Effector memory CD4-positive, alpha-beta T cell (primary cell): ENCODE measurements at regions not wholly inside any gene's neighbourhood (a gene's known extent, or its start where the extent isn't known, plus 50 kb on each side); places are given as distances from the start of the nearest gene placed in this dataset.

Experiments
- DNase-seq, 3 donors: peaks; one replicate each; pipeline ENCODE4 v3.0.0-alpha.2; 2020
- H3K27ac ChIP-seq: 2 replicates; pipeline ENCODE4 v1.7.0; 2013; ENCODE audit warnings: mild to moderate bottlenecking, low read length, moderate library complexity; ENCODE audit not compliant: insufficient read depth, poor library complexity, severe bottlenecking
- H3K27me3 ChIP-seq: replicated peaks from 2 replicates; pipeline ENCODE4 v1.7.0; 2013; ENCODE audit warnings: mild to moderate bottlenecking, low read length; ENCODE audit not compliant: insufficient read depth, control insufficient read depth, poor library complexity, severe bottlenecking
- H3K36me3 ChIP-seq: 2 replicates; pipeline ENCODE4 v1.7.0; 2013; ENCODE audit warnings: mild to moderate bottlenecking, low read length, moderate library complexity; ENCODE audit not compliant: control insufficient read depth, insufficient read depth
- H3K4me1 ChIP-seq: 2 replicates; pipeline ENCODE4 v1.7.0; 2013; ENCODE audit warnings: low read length, mild to moderate bottlenecking; ENCODE audit not compliant: control insufficient read depth, insufficient read depth, poor library complexity, severe bottlenecking
- H3K4me3 ChIP-seq: 2 replicates; pipeline ENCODE4 v1.7.0; 2013; ENCODE audit warnings: low read length, low read depth, mild to moderate bottlenecking; ENCODE audit not compliant: insufficient read depth, poor library complexity, severe bottlenecking
- H3K9me3 ChIP-seq: 2 replicates; pipeline ENCODE4 v1.7.0; 2013; ENCODE audit warnings: mild to moderate bottlenecking, low read length, moderate library complexity; ENCODE audit not compliant: control insufficient read depth

DNA sequence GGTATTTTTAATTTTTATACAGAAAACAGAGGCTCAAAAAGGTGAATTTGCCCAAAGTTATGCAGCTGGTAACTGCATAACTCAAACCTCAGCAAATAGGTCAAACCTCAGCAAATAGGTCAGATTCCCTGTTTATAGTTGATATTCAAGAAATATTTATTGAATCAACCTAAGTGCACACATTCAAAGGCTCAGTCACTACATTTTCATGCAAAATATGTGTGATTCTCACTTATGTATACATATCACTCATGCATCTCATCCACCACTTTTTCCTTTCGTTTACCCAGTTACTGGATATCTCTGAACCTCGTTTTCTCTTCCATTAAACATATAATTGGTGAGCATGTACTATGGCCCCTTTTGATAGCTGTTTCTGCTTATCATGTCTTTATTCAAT lies 158.3 kb upstream of the C1orf21 start:
- H3K27me3 ChIP-seq, result no peaks in the 10 kb centered on the region
- no peak overlapping the region for H3K4me3 ChIP-seq
- H3K4me1 ChIP-seq, result no peaks in the 10 kb centered on the region
- no peaks in the 10 kb centered on the region for H3K36me3 ChIP-seq
- no peak overlapping the region for H3K27ac ChIP-seq
- DNase-seq, result no peak
- H3K9me3 ChIP-seq, result no peaks in the 10 kb centered on the region

DNA sequence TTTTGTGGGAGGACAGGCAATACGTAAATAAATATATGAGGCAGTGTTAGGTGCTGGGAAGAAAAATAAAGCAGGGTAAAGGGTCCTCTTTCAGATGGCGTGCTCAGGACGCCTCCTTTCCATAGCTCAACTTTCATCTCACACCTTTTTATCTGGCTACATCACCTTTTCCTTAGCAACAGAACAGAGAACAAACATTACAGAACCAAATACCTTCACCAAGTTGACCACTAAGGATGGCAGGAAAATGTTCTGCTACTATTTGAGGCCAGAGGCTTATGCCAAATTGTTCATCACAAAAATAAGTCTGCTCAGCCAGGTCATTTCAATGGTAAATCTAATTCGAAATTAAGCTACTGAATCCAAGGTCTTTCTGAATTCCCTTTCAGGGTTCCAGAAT lies 149.2 kb upstream of the C1orf21 start:
- no peak overlapping the region for H3K27ac ChIP-seq
- no peaks in the 10 kb centered on the region for H3K4me1 ChIP-seq
- DNase-seq, result no peak
- no peaks in the 10 kb centered on the region for H3K9me3 ChIP-seq
- H3K4me3 ChIP-seq, result no peak overlapping the region
- H3K36me3 ChIP-seq, result no peaks in the 10 kb centered on the region
- H3K27me3 ChIP-seq, result no peaks in the 10 kb centered on the region

DNA sequence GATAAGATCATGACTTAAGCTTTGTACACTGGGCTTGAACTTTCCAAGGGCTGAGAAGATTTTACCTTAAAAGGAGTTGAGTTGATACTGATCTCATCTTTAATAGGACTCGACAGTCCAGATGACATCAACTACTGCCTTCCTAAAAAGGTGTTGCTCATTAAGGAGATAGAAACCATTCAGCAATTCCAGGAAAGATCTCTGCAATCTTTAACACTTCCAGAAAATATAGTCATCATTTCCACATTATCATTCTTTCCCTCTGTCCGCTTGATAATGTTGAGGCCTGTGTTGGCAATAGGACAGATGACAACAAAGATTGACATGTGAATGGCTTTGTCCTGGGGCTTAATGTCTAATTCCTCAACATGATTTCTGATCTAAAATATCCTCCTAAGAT lies 145.4 kb upstream of the C1orf21 start:
- no peaks in the 10 kb centered on the region for H3K9me3 ChIP-seq
- no peak for DNase-seq
- H3K36me3 ChIP-seq, result no peaks in the 10 kb centered on the region
- no peaks in the 10 kb centered on the region for H3K27me3 ChIP-seq
- H3K4me1 ChIP-seq, result no peaks in the 10 kb centered on the region
- H3K4me3 ChIP-seq, result no peak overlapping the region
- no peak overlapping the region for H3K27ac ChIP-seq

DNA sequence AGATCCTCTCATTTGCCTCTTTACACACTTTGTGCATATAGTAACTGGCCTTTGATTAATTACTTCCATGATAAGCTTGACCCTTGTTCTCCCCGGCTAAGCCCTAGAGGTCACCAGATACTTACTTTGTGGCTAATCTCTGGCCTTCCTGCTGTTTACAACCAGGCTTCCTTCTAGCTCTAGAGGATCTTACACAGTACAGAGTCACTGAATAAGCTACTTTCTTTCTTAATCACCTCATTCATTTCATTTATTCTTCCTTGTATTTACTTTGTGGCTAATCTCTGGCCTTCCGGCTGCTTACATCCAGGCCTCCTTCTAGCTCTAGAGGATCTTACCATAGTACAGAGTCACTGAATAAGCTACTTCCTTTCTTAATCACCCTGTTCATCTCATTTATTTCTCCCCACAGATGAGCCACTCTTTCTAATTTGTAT lies 144.3 kb upstream of the C1orf21 start:
- DNase-seq, result no peak
- no peaks in the 10 kb centered on the region for H3K36me3 ChIP-seq
- H3K27ac ChIP-seq, result no peak overlapping the region
- no peaks in the 10 kb centered on the region for H3K4me1 ChIP-seq
- H3K4me3 ChIP-seq, result no peak overlapping the region
- H3K9me3 ChIP-seq, result no peaks in the 10 kb centered on the region
- H3K27me3 ChIP-seq, result no peaks in the 10 kb centered on the region

DNA sequence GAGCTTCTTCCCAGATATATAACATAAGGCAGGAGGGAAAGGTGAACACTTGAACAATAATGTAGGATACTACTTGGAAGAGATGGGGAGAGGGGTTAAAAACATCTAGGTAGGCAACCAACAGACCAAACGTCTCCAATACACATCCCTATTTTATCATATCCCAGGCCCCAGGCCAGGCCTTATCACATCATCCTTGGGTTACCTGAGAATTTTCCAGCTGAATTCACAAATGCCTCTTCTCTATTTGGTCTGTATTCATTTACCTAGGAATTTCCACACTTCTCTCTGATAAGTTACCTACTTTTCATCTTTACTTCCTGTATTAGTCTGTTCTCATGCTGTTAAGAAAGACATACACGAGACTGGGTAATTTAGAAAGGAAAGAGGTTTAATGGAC lies 141.9 kb upstream of the C1orf21 start:
- H3K4me1 ChIP-seq, result no peaks in the 10 kb centered on the region
- no peak overlapping the region for H3K4me3 ChIP-seq
- DNase-seq, result no peak
- H3K27ac ChIP-seq, result no peak overlapping the region
- H3K9me3 ChIP-seq, result no peaks in the 10 kb centered on the region
- H3K36me3 ChIP-seq, result no peaks in the 10 kb centered on the region
- no peaks in the 10 kb centered on the region for H3K27me3 ChIP-seq

DNA sequence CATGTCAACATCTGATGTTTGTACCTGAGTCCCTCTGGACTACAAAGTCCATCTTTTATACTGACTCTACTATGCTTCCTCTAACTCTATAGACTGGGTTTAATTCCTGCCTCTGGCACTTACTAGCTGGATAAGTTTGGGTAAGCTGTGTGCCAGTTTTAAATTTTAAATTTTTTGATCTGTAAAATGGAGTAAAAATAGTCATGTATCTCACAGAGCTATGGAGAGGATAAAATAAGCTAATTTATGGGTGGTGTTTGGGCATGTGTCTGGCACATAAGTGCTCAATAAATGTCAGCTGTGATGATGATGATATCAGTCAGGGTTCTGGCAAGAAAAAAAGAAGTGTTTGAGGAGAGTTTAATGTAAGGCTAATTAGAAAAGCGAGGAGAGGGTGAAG lies 139.2 kb upstream of the C1orf21 start:
- Histone ChIP-seq H3K4me3 (no peak overlapping the region), H3K27ac (no peak overlapping the region), H3K4me1 (no peaks in the 10 kb centered on the region), H3K27me3 (no peaks in the 10 kb centered on the region), H3K36me3 (no peaks in the 10 kb centered on the region), H3K9me3 (no peaks in the 10 kb centered on the region)
- no peak for DNase-seq

DNA sequence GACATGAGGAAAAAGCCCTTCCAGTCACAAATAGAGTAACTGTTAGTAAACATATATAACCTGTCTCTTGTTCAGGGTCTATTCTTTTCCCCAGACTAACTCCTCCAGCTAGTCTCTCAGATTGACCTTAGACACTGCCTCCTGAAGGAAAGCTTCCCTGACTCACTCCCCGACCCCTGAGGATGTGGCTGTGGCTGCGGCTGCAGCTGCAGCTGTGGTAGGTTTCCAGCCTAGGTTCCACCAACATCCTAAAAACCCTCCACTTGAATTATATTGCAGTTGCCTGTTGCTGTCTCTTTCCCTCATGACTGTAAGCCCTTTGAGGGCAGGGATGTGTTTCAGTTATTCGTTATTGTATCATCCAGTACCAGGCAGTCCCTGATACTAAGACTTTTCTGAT lies 132.9 kb upstream of the C1orf21 start:
- Histone ChIP-seq H3K27ac (no peak overlapping the region), H3K27me3 (no peaks in the 10 kb centered on the region), H3K4me1 (no peaks in the 10 kb centered on the region), H3K9me3 (no peaks in the 10 kb centered on the region), H3K36me3 (no peaks in the 10 kb centered on the region), H3K4me3 (no peak overlapping the region)
- no peak for DNase-seq

DNA sequence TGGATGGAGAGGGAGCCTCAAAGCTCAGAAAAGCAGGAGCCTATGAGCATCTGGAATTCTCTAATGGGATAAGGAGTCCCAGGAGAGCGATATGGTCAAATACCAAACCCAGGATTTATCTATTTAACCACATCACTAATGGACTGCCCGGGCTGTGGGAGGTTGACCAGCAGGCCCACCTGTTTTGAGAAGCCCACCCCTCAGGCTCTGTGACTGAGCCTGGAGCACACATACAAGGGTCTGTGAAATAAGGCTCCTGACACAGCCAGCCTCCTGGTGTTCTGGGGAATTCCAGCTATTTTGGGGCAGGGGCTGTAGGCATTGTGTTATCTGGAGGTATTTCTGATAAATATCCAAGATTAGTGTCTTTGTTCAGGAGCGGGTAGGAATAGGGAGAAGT lies 132.0 kb upstream of the C1orf21 start:
- Histone ChIP-seq H3K27me3 (no peaks in the 10 kb centered on the region), H3K4me3 (no peak overlapping the region), H3K9me3 (no peaks in the 10 kb centered on the region), H3K27ac (no peak overlapping the region), H3K36me3 (no peaks in the 10 kb centered on the region), H3K4me1 (no peaks in the 10 kb centered on the region)
- DNase-seq, result no peak

DNA sequence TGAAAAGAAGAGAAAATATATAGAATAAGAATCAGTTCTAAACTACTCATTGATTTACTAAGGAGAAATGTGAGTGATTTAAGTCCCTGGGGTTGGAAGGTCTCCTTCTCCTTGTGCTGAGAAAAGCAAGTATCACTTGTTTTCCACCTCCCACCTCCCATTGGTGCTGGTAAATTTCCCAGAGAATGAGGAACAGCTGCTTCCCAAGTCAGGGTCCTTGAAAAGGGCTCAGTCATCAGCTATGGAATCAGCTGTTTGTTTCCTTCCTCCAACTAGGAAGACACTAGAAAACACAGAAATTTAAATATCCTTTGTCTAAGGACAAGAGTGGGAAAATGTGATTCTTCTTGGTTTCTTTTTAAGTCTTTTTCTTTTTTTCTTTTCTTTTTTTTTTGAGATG lies 131.3 kb upstream of the C1orf21 start:
- no peaks in the 10 kb centered on the region for H3K9me3 ChIP-seq
- H3K4me3 ChIP-seq, result no peak overlapping the region
- H3K27ac ChIP-seq, result no peak overlapping the region
- no peaks in the 10 kb centered on the region for H3K4me1 ChIP-seq
- H3K27me3 ChIP-seq, result no peaks in the 10 kb centered on the region
- H3K36me3 ChIP-seq, result no peaks in the 10 kb centered on the region
- no peak for DNase-seq

DNA sequence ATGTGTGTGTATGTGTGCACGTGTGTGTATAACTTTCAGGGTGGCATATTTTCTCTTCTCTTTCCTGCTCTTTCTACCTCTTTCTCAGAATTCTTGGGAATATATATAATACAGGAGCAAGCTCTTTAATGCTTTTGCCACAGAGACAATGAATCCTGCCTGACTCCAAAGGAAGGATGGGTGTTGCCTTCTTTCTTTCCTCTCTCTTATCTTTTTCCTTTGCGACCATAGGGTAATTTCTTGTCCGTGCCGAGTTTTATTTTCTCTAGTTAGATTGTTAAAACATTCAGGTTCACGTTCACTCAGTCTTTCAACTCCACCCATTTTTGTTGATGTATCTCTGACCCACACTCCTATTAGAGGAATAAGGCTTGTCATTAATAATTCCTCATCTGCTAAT lies 129.0 kb upstream of the C1orf21 start:
- Histone ChIP-seq H3K4me3 (no peak overlapping the region), H3K27me3 (no peaks in the 10 kb centered on the region), H3K9me3 (no peaks in the 10 kb centered on the region), H3K36me3 (no peaks in the 10 kb centered on the region), H3K27ac (no peak overlapping the region), H3K4me1 (no peaks in the 10 kb centered on the region)
- DNase-seq, result no peak

DNA sequence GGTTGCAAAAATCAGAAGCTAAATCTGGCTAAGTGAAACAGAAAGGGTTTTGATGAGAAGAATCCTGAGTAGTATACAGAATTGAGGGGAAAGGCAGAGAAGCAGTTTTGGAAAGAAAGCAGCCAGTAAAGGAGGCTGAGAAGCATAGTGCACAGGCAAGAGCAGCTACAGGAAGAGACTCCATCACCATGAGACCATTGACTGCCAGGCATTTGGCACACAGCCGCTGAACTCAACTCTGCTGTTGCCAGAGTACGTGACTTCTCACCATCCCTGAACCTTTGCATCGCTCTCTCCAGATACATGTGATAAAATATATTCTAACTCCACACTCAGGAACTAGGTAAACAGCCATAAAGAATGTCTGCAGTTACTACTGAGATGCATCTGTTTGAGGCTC lies 128.3 kb upstream of the C1orf21 start:
- no peak for DNase-seq
- H3K4me1 ChIP-seq, result no peaks in the 10 kb centered on the region
- no peaks in the 10 kb centered on the region for H3K9me3 ChIP-seq
- no peak overlapping the region for H3K27ac ChIP-seq
- H3K36me3 ChIP-seq, result no peaks in the 10 kb centered on the region
- H3K4me3 ChIP-seq, result no peak overlapping the region
- no peaks in the 10 kb centered on the region for H3K27me3 ChIP-seq
